OCI-LY3 (cell line): ENCODE measurements at regions not wholly inside any gene's neighbourhood (a gene's known extent, or its start where the extent isn't known, plus 50 kb on each side); places are given as distances from the start of the nearest gene placed in this dataset.

Experiments used
- EZH2phosphoT487 ChIP-seq: fragments of 200-600 bp; shearing (Covaris generic); IDR thresholded peaks from 2 replicates; pipeline ENCODE4 v1.6.1; 2018; ENCODE audit warnings: antibody characterized with exemption, mixed run types, low read depth
- TF ChIP-seq, protein P1 (sequence below): fragments of 200-600, 300-600 bp; sonication (generic); IDR thresholded peaks from 2 replicates; pipeline ENCODE4 v1.5.1; 2014; ENCODE audit warnings: antibody characterized with exemption, low read length, low read depth

DNA sequence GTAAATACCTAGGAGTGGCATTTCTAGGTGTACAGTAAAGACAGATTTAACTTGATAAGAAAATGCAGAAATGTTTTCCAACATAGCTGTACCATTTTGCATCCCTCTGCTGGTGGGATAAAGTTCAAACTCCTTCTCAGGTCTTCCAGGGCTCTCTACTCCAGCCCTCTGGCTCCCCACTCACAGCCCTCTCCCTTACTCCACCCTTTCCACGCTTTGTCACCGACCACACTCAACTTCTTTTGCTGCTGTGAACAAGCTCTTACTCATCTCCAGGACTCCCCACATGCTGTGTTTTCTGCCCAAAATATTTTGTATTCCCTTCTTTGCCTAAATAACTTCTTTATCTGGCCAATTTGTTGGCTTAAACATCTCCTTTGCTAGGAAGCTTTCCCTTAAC, 90.6 kb upstream of the OSMR start:
- TF ChIP-seq, protein P1, sequence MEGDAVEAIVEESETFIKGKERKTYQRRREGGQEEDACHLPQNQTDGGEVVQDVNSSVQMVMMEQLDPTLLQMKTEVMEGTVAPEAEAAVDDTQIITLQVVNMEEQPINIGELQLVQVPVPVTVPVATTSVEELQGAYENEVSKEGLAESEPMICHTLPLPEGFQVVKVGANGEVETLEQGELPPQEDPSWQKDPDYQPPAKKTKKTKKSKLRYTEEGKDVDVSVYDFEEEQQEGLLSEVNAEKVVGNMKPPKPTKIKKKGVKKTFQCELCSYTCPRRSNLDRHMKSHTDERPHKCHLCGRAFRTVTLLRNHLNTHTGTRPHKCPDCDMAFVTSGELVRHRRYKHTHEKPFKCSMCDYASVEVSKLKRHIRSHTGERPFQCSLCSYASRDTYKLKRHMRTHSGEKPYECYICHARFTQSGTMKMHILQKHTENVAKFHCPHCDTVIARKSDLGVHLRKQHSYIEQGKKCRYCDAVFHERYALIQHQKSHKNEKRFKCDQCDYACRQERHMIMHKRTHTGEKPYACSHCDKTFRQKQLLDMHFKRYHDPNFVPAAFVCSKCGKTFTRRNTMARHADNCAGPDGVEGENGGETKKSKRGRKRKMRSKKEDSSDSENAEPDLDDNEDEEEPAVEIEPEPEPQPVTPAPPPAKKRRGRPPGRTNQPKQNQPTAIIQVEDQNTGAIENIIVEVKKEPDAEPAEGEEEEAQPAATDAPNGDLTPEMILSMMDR, result no peak
- TF ChIP-seq EZH2phosphoT487, result no peak
